GM23248 (cell line): ENCODE measurements at regions not wholly inside any gene's neighbourhood (a gene's known extent, or its start where the extent isn't known, plus 50 kb on each side); places are given as distances from the start of the nearest gene placed in this dataset.

Experiments used
- DNase-seq: peaks from one replicate; pipeline ENCODE4 v3.0.0-alpha.2; 2015
- H2AFZ ChIP-seq: fragments of 200-600 bp; sonication (generic); 2 replicates; pipeline ENCODE4 v1.6.1; 2016; ENCODE audit warnings: antibody characterized with exemption
- H3F3A ChIP-seq: fragments of 200-600 bp; sonication (generic); 2 replicates; pipeline ENCODE4 v1.6.1; 2016; ENCODE audit warnings: mild to moderate bottlenecking, antibody characterized with exemption, mixed run types; ENCODE audit not compliant: insufficient read depth
- H3K27ac ChIP-seq: fragments of 200-600 bp; sonication (generic); 2 replicates; pipeline ENCODE4 v1.5.1; 2016; ENCODE audit warnings: mild to moderate bottlenecking
- H3K27me3 ChIP-seq: fragments of 200-600 bp; sonication (generic); replicated peaks from 2 replicates; pipeline ENCODE4 v1.6.1; 2016; ENCODE audit warnings: mild to moderate bottlenecking; ENCODE audit not compliant: insufficient read depth
- H3K36me3 ChIP-seq: fragments of 200-600 bp; sonication (generic); 2 replicates; pipeline ENCODE4 v1.6.1; 2016; ENCODE audit warnings: low read depth, mild to moderate bottlenecking
- H3K4me1 ChIP-seq: fragments of 200-600 bp; sonication (generic); 2 replicates; pipeline ENCODE4 v1.6.1; 2016; ENCODE audit warnings: mild to moderate bottlenecking; ENCODE audit not compliant: insufficient read depth
- H3K4me2 ChIP-seq: fragments of 200-600 bp; sonication (generic); one replicate; pipeline ENCODE4 v1.6.1; 2016; ENCODE audit warnings: mild to moderate bottlenecking; ENCODE audit not compliant: unreplicated experiment
- H3K4me3 ChIP-seq: fragments of 200-600 bp; sonication (generic); 2 replicates; pipeline ENCODE4 v1.5.1; 2016; ENCODE audit warnings: mild to moderate bottlenecking
- H3K79me2 ChIP-seq: fragments of 200-600 bp; sonication (generic); 2 replicates; pipeline ENCODE4 v1.6.1; 2016; ENCODE audit warnings: mild to moderate bottlenecking; ENCODE audit not compliant: insufficient read depth
- H3K9ac ChIP-seq: fragments of 200-600 bp; sonication (generic); 2 replicates; pipeline ENCODE4 v1.6.1; 2016; ENCODE audit warnings: mild to moderate bottlenecking
- H3K9me2 ChIP-seq: fragments of 200-600 bp; sonication (generic); 2 replicates; pipeline ENCODE4 v1.6.1; 2016; ENCODE audit warnings: mixed run types, mild to moderate bottlenecking, moderate library complexity; ENCODE audit not compliant: insufficient read depth
- H3K9me3 ChIP-seq: fragments of 200-600 bp; sonication (generic); one replicate; pipeline ENCODE4 v1.6.1; 2017; ENCODE audit warnings: low read depth
- H4K20me1 ChIP-seq: fragments of 200-600 bp; sonication (generic); 2 replicates; pipeline ENCODE4 v1.6.0; 2016; ENCODE audit not compliant: insufficient read depth
- EZH2 ChIP-seq: fragments of 200-600 bp; sonication (generic); IDR thresholded peaks from 2 replicates; pipeline ENCODE4 v1.6.1; 2018; ENCODE audit warnings: antibody characterized with exemption, mild to moderate bottlenecking; ENCODE audit not compliant: insufficient read depth, poor library complexity, severe bottlenecking
- EZH2phosphoT487 ChIP-seq: fragments of 200-600 bp; sonication (generic); IDR thresholded peaks from 2 replicates; pipeline ENCODE4 v1.6.1; 2018; ENCODE audit warnings: antibody characterized with exemption, moderate library complexity, mild to moderate bottlenecking, low read depth; ENCODE audit not compliant: insufficient read depth
- WGBS, 2 experiments: methylation state at CpG; one replicate each; pipeline ENCODE4 v1.1.6; 2015 to 2017; ENCODE audit warnings: low lambda C conversion rate in 2 of 2, low coverage in 1 of 2; ENCODE audit errors: missing lambda C conversion rate in 2 of 2; 5-methylcytosine and 5-hydroxymethylcytosine counted together
- in situ Hi-C: fragments of 300-500 bp; cut with MboI; formaldehyde crosslinking; loops from 2 replicates; pipeline ENCODE4 v1.15.0; 2020

DNA sequence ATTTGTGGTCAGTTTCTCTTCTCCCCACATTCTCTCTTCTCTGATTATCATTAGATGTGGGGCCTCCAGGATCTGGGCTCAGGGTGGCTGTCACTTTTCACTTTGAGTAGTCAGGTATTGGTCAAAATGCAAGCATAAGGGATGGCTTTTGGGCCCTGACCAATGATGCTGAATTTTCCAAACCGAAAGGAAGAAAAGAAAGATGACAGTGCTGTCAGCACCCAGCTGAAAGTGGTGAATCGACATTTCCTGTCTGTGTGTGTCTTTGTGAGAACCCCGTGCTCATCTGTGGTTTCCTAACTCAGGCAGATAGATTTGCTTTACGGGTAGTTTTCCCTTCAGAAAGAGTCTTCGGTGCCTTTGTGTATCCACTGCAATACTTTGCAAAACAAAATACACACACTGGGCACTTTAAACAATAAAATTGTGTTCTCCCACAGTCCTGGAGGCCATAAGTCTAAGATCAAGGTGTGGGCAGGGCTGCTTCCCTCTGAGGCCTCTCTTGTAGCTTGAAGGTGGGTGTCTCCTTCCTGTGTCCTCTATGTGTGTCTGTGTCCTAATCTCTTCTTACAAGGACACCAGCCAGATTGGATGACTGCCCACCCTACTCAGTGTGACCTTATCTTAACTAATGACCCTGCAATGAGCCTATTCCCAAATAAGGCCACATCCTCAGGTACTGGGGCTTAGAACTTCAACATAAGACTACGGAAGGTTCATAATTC lies 274.8 kb upstream of the AJAP1 start:
- 37 to 40% methylated on average over 6 of the region's 6 CpGs for WGBS, 2 experiments
- DNase-seq = no peak
- Histone ChIP-seq H3K27me3 (no peaks in the 10 kb centered on the region), H3F3A (no peaks in the 10 kb centered on the region), H3K79me2 (no peaks in the 10 kb centered on the region), H3K4me3 (no peak overlapping the region), H4K20me1 (no peaks in the 10 kb centered on the region), H3K4me1 (no peaks in the 10 kb centered on the region), H3K27ac (no peak overlapping the region), H2AFZ (no peak overlapping the region), H3K4me2 (no peak overlapping the region), H3K36me3 (no peaks in the 10 kb centered on the region), H3K9me3 (no peaks in the 10 kb centered on the region), H3K9ac (no peak overlapping the region), H3K9me2 (no peaks in the 10 kb centered on the region)
- TF ChIP-seq EZH2 (no peak), EZH2phosphoT487 (no peak)
- in situ Hi-C loops = no loop called here

- Histone ChIP-seq H3K27me3 (no peaks in the 10 kb centered on the region), H2AFZ (no peak overlapping the region), H3K9me2 (no peaks in the 10 kb centered on the region), H3F3A (no peaks in the 10 kb centered on the region), H3K36me3 (no peaks in the 10 kb centered on the region), H3K9me3 (no peaks in the 10 kb centered on the region), H3K27ac (no peak overlapping the region), H3K4me3 (no peak overlapping the region), H3K9ac (no peak overlapping the region), H3K79me2 (no peaks in the 10 kb centered on the region), H3K4me2 (no peak overlapping the region), H4K20me1 (no peaks in the 10 kb centered on the region), H3K4me1 (no peaks in the 10 kb centered on the region)
- TF ChIP-seq EZH2 (no peak), EZH2phosphoT487 (no peak)
- 9% methylated on average over 3 of the region's 3 CpGs for WGBS, 2 experiments
- in situ Hi-C loops = no loop called here
- DNase-seq = no peak
These were observed 273.7 kb upstream of the AJAP1 start for GRCh38 chr1:4380564-4381168.

DNA sequence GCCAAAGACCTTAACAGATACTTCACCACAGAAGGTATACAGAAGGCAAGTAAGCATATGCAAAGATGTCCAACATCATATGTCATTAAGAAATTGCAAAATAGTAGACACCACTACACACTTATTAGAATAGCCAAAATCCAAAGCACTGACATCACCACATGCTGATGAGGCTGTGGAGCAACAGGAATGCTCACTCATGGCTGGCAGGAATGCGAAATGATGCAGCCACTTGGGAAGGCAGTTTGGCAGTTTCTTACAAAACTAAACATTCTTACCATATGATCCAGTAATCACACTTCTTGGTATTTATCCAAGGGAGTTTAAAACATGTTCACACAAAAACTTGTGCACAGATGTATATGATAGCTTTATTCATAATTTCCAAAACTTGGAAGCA lies 261.2 kb upstream of the AJAP1 start:
- Histone ChIP-seq H4K20me1 (no peaks in the 10 kb centered on the region), H3K4me2 (no peak overlapping the region), H3K27ac (no peak overlapping the region), H3K4me1 (no peaks in the 10 kb centered on the region), H3K79me2 (no peaks in the 10 kb centered on the region), H2AFZ (no peak overlapping the region), H3K27me3 (no peaks in the 10 kb centered on the region), H3K9me2 (no peaks in the 10 kb centered on the region), H3K9me3 (no peaks in the 10 kb centered on the region), H3K4me3 (no peak overlapping the region), H3K9ac (no peak overlapping the region), H3K36me3 (no peaks in the 10 kb centered on the region), H3F3A (no peaks in the 10 kb centered on the region)
- in situ Hi-C loops = no loop called here
- DNase-seq = no peak
- no peak for TF ChIP-seq EZH2phosphoT487
- WGBS, 2 experiments = 10 to 22% methylated on average over 1 of the region's 1 CpG

GRCh38 chr1:4394366-4394765 lies 260.0 kb upstream of the AJAP1 start:
- Histone ChIP-seq H3K9me2 (no peaks in the 10 kb centered on the region), H3K9me3 (no peaks in the 10 kb centered on the region), H3K9ac (no peak overlapping the region), H3K4me1 (no peaks in the 10 kb centered on the region), H2AFZ (no peak overlapping the region), H3K27ac (no peak overlapping the region), H3K4me3 (no peak overlapping the region), H3K4me2 (no peak overlapping the region), H3K27me3 (no peaks in the 10 kb centered on the region), H3K36me3 (no peaks in the 10 kb centered on the region), H4K20me1 (no peaks in the 10 kb centered on the region), H3K79me2 (no peaks in the 10 kb centered on the region), H3F3A (no peaks in the 10 kb centered on the region)
- in situ Hi-C loops = no loop called here
- TF ChIP-seq EZH2phosphoT487 = no peak
- no peak for TF ChIP-seq EZH2
- WGBS, 2 experiments = 42 to 59% methylated on average over 8 of the region's 8 CpGs
- DNase-seq = no peak
